ENCODE measurements at regions not wholly inside any gene's neighbourhood (a gene's known extent, or its start where the extent isn't known, plus 50 kb on each side); places are given as distances from the start of the nearest gene placed in this dataset.
A peak's percentile ranks its signal among the peaks of the same experiment; 100 is the strongest.

- ATAC-seq (ENCODE audit: insufficient read depth, low FRiP score) = no peak
- H3K9me3 ChIP-seq (ENCODE audit: control insufficient read depth in 4 of 4, insufficient read depth in 3 of 4, low read length in 3 of 4) = no peaks in the 10 kb centered on the region
- H3K36me3 ChIP-seq (ENCODE audit: control insufficient read depth in 4 of 4, insufficient read depth in 4 of 4, low read length in 4 of 4) = no peaks in the 10 kb centered on the region
- H3K27ac ChIP-seq (ENCODE audit: low read depth in 1 of 2, low read length in 1 of 2) = no peak overlapping the region
- peak in 2 of 3 donors; percentile 65 to 83 for DNase-seq
- no peak overlapping the region for H3K4me3 ChIP-seq
- no peaks in the 10 kb centered on the region for H3K4me1 ChIP-seq (ENCODE audit: control insufficient read depth in 5 of 5, insufficient read depth in 5 of 5, low read length in 5 of 5)
- H3K27me3 ChIP-seq (ENCODE audit: control insufficient read depth in 3 of 3, insufficient read depth in 3 of 3, low read length in 2 of 3) = no peaks in the 10 kb centered on the region
- no peak overlapping the region for H3K9ac ChIP-seq (ENCODE audit: insufficient read depth in 1 of 2, low read length in 2 of 2)
- no peak for TF ChIP-seq CTCF (IDR thresholded peaks at IDR 0.05; ENCODE audit: control extremely low read depth, extremely low read depth)
Observed at GRCh38 chr5:125798307-125798706, 624.9 kb upstream of the GRAMD2B start.

- no peak for DNase-seq
- no peak for ATAC-seq (ENCODE audit: insufficient read depth, low FRiP score)
- no peaks in the 10 kb centered on the region for H3K4me1 ChIP-seq (ENCODE audit: control insufficient read depth in 5 of 5, insufficient read depth in 5 of 5, low read length in 5 of 5)
- no peaks in the 10 kb centered on the region for H3K9me3 ChIP-seq (ENCODE audit: control insufficient read depth in 4 of 4, insufficient read depth in 3 of 4, low read length in 3 of 4)
- no peak overlapping the region for H3K27ac ChIP-seq (ENCODE audit: low read depth in 1 of 2, low read length in 1 of 2)
- no peak for TF ChIP-seq CTCF (IDR thresholded peaks at IDR 0.05; ENCODE audit: control extremely low read depth, extremely low read depth)
- H3K27me3 ChIP-seq (ENCODE audit: control insufficient read depth in 3 of 3, insufficient read depth in 3 of 3, low read length in 2 of 3) = no peaks in the 10 kb centered on the region
- no peaks in the 10 kb centered on the region for H3K36me3 ChIP-seq (ENCODE audit: control insufficient read depth in 4 of 4, insufficient read depth in 4 of 4, low read length in 4 of 4)
- no peak overlapping the region for H3K4me3 ChIP-seq
- H3K9ac ChIP-seq (ENCODE audit: insufficient read depth in 1 of 2, low read length in 2 of 2) = no peak overlapping the region
Observed at GRCh38 chr5:125812651-125813050, 610.6 kb upstream of the GRAMD2B start.

- Histone ChIP-seq H3K27me3 (ENCODE audit: control insufficient read depth in 3 of 3, insufficient read depth in 3 of 3, low read length in 2 of 3) (no peaks in the 10 kb centered on the region), H3K4me3 (no peak overlapping the region), H3K36me3 (ENCODE audit: control insufficient read depth in 4 of 4, insufficient read depth in 4 of 4, low read length in 4 of 4) (no peaks in the 10 kb centered on the region), H3K9ac (ENCODE audit: insufficient read depth in 1 of 2, low read length in 2 of 2) (no peak overlapping the region), H3K4me1 (ENCODE audit: control insufficient read depth in 5 of 5, insufficient read depth in 5 of 5, low read length in 5 of 5) (no peaks in the 10 kb centered on the region), H3K9me3 (ENCODE audit: control insufficient read depth in 4 of 4, insufficient read depth in 3 of 4, low read length in 3 of 4) (no peaks in the 10 kb centered on the region), H3K27ac (ENCODE audit: low read depth in 1 of 2, low read length in 1 of 2) (no peak overlapping the region)
- 88% methylated on average over 6 of the region's 6 CpGs for WGBS, 2 donors
- DNase-seq (no peak), ATAC-seq (ENCODE audit: insufficient read depth, low FRiP score) (no peak)
- TF ChIP-seq CTCF (IDR thresholded peaks at IDR 0.05; ENCODE audit: control extremely low read depth, extremely low read depth) = no peak
Observed at GRCh38 chr5:125813221-125813974, 609.8 kb upstream of the GRAMD2B start.

- ATAC-seq (ENCODE audit: insufficient read depth, low FRiP score) = no peak
Observed at GRCh38 chr5:125814119-125814518, 609.1 kb upstream of the GRAMD2B start.

More at GRCh38 chr5:125814119-125814518, 609.1 kb upstream of the GRAMD2B start:
- TF ChIP-seq CTCF (IDR thresholded peaks at IDR 0.05; ENCODE audit: control extremely low read depth, extremely low read depth) = no peak
- H3K9me3 ChIP-seq (ENCODE audit: control insufficient read depth in 4 of 4, insufficient read depth in 3 of 4, low read length in 3 of 4) = no peaks in the 10 kb centered on the region
- no peaks in the 10 kb centered on the region for H3K36me3 ChIP-seq (ENCODE audit: control insufficient read depth in 4 of 4, insufficient read depth in 4 of 4, low read length in 4 of 4)
- H3K4me1 ChIP-seq (ENCODE audit: control insufficient read depth in 5 of 5, insufficient read depth in 5 of 5, low read length in 5 of 5) = no peaks in the 10 kb centered on the region
- H3K4me3 ChIP-seq = no peak overlapping the region
- 85 to 88% methylated on average over 2 of the region's 2 CpGs for WGBS, 2 donors
- DNase-seq = no peak
- H3K27me3 ChIP-seq (ENCODE audit: control insufficient read depth in 3 of 3, insufficient read depth in 3 of 3, low read length in 2 of 3) = no peaks in the 10 kb centered on the region
- no peak overlapping the region for H3K9ac ChIP-seq (ENCODE audit: insufficient read depth in 1 of 2, low read length in 2 of 2)
- no peak overlapping the region for H3K27ac ChIP-seq (ENCODE audit: low read depth in 1 of 2, low read length in 1 of 2)

All from lung (tissue), 11 donors.